DOHH2 (cell line): ENCODE measurements at regions not wholly inside any gene's neighbourhood (a gene's known extent, or its start where the extent isn't known, plus 50 kb on each side); places are given as distances from the start of the nearest gene placed in this dataset.

Experiments
- CTCF ChIP-seq: fragments of 200-600 bp; sonication (generic); IDR thresholded peaks from one replicate; pipeline ENCODE4 v1.5.1; 2014; ENCODE audit warnings: antibody characterized with exemption, mild to moderate bottlenecking, low read depth, low read length; ENCODE audit not compliant: poor library complexity, severe bottlenecking
- EZH2phosphoT487 ChIP-seq: fragments of 200-600 bp; sonication (generic); IDR thresholded peaks from 2 replicates; pipeline ENCODE4 v1.6.1; 2017; ENCODE audit warnings: borderline replicate concordance, mild to moderate bottlenecking, antibody characterized with exemption, low read length, moderate library complexity, mixed read lengths

GRCh38 chr1:69441496-69441895 is 126.2 kb upstream of the LRRC7 start:
- no peak for TF ChIP-seq CTCF
- no peak for TF ChIP-seq EZH2phosphoT487
